ENCODE measurements at regions not wholly inside any gene's neighbourhood (a gene's known extent, or its start where the extent isn't known, plus 50 kb on each side); places are given as distances from the start of the nearest gene placed in this dataset.

DNA sequence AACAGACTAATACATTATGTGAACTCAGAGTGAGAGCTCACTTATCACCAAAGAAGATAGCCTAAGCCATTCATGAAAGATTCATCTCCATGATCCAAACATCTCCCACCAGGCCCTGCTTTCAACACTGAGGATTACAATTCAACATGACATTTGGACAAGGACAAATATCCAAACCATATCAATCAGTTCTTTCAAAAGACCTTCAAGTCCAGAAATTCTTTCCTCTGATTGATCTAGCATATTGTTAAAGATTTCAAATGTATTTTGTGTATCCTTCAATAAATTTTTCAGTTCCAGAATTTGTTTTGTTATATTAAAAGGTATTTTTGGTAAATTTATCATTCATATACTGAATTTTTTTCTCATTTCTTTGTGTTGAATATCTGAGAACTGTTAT is 1055.8 kb downstream of the SLC6A15 start:
- no TSS peak for BruUV-seq (replicated peaks)
- Mint-ChIP-seq H3K4me1 (ENCODE audit: insufficient read depth, unreplicated experiment) (no peaks in the 10 kb centered on the region), H3K27ac (ENCODE audit: low read depth, unreplicated experiment) (no peak overlapping the region), H3K36me3 (ENCODE audit: insufficient read depth, unreplicated experiment) (no peaks in the 10 kb centered on the region), H3K9me3 (ENCODE audit: unreplicated experiment) (peaks cover 17% of the 10 kb centered on the region), H3K27me3 (ENCODE audit: insufficient read depth, unreplicated experiment) (no peaks in the 10 kb centered on the region), H3K4me3 (ENCODE audit: unreplicated experiment) (no peak overlapping the region)
- TF ChIP-seq, protein P1, sequence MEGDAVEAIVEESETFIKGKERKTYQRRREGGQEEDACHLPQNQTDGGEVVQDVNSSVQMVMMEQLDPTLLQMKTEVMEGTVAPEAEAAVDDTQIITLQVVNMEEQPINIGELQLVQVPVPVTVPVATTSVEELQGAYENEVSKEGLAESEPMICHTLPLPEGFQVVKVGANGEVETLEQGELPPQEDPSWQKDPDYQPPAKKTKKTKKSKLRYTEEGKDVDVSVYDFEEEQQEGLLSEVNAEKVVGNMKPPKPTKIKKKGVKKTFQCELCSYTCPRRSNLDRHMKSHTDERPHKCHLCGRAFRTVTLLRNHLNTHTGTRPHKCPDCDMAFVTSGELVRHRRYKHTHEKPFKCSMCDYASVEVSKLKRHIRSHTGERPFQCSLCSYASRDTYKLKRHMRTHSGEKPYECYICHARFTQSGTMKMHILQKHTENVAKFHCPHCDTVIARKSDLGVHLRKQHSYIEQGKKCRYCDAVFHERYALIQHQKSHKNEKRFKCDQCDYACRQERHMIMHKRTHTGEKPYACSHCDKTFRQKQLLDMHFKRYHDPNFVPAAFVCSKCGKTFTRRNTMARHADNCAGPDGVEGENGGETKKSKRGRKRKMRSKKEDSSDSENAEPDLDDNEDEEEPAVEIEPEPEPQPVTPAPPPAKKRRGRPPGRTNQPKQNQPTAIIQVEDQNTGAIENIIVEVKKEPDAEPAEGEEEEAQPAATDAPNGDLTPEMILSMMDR (IDR thresholded peaks at IDR 0.05; ENCODE audit: unreplicated experiment) = no peak
- POLR2A ChIA-PET = interaction anchor here (0.5 kb wide), 1 partner anchor 1170 kb away, joined by 3 read pairs; no protein-coding TSS in a partner anchor
- intact Hi-C loops (cut with micrococcal nuclease) = no loop called here
- no peak for DNase-seq (ENCODE audit: unreplicated experiment)
- CTCF ChIA-PET = interaction anchor here (0.6 to 0.7 kb wide), 2 partner anchors 724 to 1496 kb away, joined by 3 read pairs; no protein-coding TSS in a partner anchor

DNA sequence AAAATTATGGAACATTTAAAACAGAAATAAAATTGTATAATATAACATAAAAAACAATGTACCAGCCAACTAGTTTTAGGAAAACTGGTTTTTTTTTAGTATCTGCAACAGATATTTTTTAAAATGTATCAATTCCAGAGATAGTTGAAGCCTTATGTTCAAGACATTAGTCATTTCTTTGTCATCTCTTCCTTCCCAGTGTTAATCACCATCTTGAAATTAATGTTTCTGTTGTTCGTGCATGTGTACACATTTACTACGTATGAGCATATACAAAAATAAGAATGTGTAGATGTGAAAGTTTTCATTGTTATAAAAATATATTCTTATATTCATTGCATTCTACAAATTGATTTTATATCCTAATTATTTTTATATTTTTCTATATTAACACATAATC is 1062.1 kb downstream of the SLC6A15 start:
- intact Hi-C loops (cut with micrococcal nuclease) = no loop called here
- Mint-ChIP-seq H3K4me3 (ENCODE audit: unreplicated experiment) (no peak overlapping the region), H3K27ac (ENCODE audit: low read depth, unreplicated experiment) (no peak overlapping the region), H3K36me3 (ENCODE audit: insufficient read depth, unreplicated experiment) (no peaks in the 10 kb centered on the region), H3K27me3 (ENCODE audit: insufficient read depth, unreplicated experiment) (no peaks in the 10 kb centered on the region), H3K4me1 (ENCODE audit: insufficient read depth, unreplicated experiment) (no peaks in the 10 kb centered on the region), H3K9me3 (ENCODE audit: unreplicated experiment) (peaks cover 13% of the 10 kb centered on the region)
- TF ChIP-seq, protein P1 (IDR thresholded peaks at IDR 0.05; ENCODE audit: unreplicated experiment) = no peak
- DNase-seq (ENCODE audit: unreplicated experiment) = no peak
- no TSS peak for BruUV-seq (replicated peaks)
- POLR2A ChIA-PET = no interaction called here
- CTCF ChIA-PET = no interaction called here

DNA sequence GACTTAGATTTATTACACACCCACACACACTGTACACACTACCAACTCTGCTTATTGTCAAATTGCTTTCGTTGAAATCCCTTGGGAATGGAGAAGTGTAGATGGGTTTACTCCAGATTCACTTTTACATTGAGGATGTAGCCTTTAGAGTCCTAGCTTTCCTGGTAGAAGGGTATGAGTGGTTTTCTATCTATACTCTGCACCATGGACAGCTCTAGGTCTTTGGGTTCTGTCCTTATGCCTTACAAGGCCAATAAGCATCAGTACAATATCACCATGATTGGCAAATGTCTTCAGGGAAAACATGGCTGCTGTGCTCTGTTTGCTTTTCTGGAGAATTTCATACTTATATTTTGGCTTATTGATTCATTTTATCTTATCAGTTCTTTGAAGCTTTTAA is 1063.9 kb downstream of the SLC6A15 start:
- TF ChIP-seq, protein P1 (IDR thresholded peaks at IDR 0.05; ENCODE audit: unreplicated experiment) = no peak
- ChIA-PET POLR2A (no interaction called here), CTCF (no interaction called here)
- H3K9me3 Mint-ChIP-seq (ENCODE audit: unreplicated experiment) = no peaks in the 10 kb centered on the region
- H3K27ac Mint-ChIP-seq (ENCODE audit: low read depth, unreplicated experiment) = no peak overlapping the region
- no peak for DNase-seq (ENCODE audit: unreplicated experiment)
- no peaks in the 10 kb centered on the region for H3K36me3 Mint-ChIP-seq (ENCODE audit: insufficient read depth, unreplicated experiment)
- BruUV-seq (replicated peaks) = no TSS peak
- intact Hi-C loops (cut with micrococcal nuclease) = no loop called here
- H3K4me3 Mint-ChIP-seq (ENCODE audit: unreplicated experiment) = no peak overlapping the region
- H3K4me1 Mint-ChIP-seq (ENCODE audit: insufficient read depth, unreplicated experiment) = no peaks in the 10 kb centered on the region
- no peaks in the 10 kb centered on the region for H3K27me3 Mint-ChIP-seq (ENCODE audit: insufficient read depth, unreplicated experiment)

DNA sequence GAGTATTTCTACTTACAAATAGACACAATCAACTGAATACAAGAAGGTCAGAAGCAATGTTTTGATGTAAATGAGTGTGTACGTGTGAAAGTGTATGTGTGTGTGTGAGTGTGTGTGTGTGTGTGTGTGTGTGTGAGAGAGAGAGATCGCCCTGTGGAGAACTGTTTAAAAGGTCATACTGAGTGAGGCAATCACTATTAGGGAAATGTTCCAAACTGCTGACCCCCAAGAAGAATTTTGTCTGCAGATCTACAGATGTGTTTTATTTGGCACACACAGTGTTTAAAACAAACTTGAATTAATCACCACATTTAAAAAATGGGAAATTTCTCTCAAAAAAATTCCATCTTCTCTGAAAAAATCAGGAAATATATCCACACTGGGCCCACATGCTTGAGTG is 1069.1 kb downstream of the SLC6A15 start:
- POLR2A ChIA-PET = no interaction called here
- no peaks in the 10 kb centered on the region for H3K36me3 Mint-ChIP-seq (ENCODE audit: insufficient read depth, unreplicated experiment)
- no peak for DNase-seq (ENCODE audit: unreplicated experiment)
- CTCF ChIA-PET = no interaction called here
- no TSS peak for BruUV-seq (replicated peaks)
- H3K27me3 Mint-ChIP-seq (ENCODE audit: insufficient read depth, unreplicated experiment) = no peaks in the 10 kb centered on the region
- no peaks in the 10 kb centered on the region for H3K4me1 Mint-ChIP-seq (ENCODE audit: insufficient read depth, unreplicated experiment)
- intact Hi-C loops (cut with micrococcal nuclease) = no loop called here
- TF ChIP-seq, protein P1 (IDR thresholded peaks at IDR 0.05; ENCODE audit: unreplicated experiment) = no peak
- no peak overlapping the region for H3K4me3 Mint-ChIP-seq (ENCODE audit: unreplicated experiment)
- no peaks in the 10 kb centered on the region for H3K9me3 Mint-ChIP-seq (ENCODE audit: unreplicated experiment)
- H3K27ac Mint-ChIP-seq (ENCODE audit: low read depth, unreplicated experiment) = no peak overlapping the region

All from MCF 10A (cell line).